ES-I3 (cell line): ENCODE measurements at regions not wholly inside any gene's neighbourhood (a gene's known extent, or its start where the extent isn't known, plus 50 kb on each side); places are given as distances from the start of the nearest gene placed in this dataset.

Experiments
- H3K36me3 ChIP-seq: 2 replicates; pipeline ENCODE4 v1.6.1; 2013; ENCODE audit warnings: mild to moderate bottlenecking, low read length, control low read depth, moderate library complexity; ENCODE audit not compliant: insufficient read depth
- H3K4me1 ChIP-seq: 2 replicates; pipeline ENCODE4 v1.6.1; 2013; ENCODE audit warnings: mild to moderate bottlenecking, control low read depth, low read length; ENCODE audit not compliant: insufficient read depth
- H3K9ac ChIP-seq: 2 replicates; pipeline ENCODE4 v1.6.1; 2013; ENCODE audit warnings: low read depth, mild to moderate bottlenecking, low read length, moderate library complexity
- H3K9me3 ChIP-seq: 2 replicates; pipeline ENCODE4 v1.6.1; 2013; ENCODE audit warnings: mild to moderate bottlenecking, low read length, moderate library complexity; ENCODE audit not compliant: control insufficient read depth, insufficient read depth

DNA sequence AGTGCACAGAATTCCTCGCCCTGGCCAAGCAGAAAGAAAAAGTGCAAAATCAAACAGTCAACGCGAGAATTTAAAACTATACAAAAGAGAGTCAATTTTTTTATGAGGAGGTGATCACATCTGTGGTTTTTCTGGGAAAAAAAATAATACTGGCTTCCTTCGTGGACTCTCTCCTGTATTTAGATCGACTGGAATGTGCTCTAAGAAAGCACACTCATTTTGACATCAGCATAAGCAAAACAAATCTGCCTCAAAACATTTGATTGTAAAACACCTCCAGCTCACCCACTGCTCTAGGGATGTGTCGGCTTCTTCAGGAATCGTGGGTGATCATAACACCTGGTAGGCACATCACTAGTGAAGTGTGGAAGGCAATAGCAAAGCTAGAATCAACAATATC is 417.4 kb upstream of the FAT1 start:
- Histone ChIP-seq H3K36me3 (no peaks in the 10 kb centered on the region), H3K4me1 (no peaks in the 10 kb centered on the region), H3K9me3 (no peaks in the 10 kb centered on the region), H3K9ac (no peak overlapping the region)

DNA sequence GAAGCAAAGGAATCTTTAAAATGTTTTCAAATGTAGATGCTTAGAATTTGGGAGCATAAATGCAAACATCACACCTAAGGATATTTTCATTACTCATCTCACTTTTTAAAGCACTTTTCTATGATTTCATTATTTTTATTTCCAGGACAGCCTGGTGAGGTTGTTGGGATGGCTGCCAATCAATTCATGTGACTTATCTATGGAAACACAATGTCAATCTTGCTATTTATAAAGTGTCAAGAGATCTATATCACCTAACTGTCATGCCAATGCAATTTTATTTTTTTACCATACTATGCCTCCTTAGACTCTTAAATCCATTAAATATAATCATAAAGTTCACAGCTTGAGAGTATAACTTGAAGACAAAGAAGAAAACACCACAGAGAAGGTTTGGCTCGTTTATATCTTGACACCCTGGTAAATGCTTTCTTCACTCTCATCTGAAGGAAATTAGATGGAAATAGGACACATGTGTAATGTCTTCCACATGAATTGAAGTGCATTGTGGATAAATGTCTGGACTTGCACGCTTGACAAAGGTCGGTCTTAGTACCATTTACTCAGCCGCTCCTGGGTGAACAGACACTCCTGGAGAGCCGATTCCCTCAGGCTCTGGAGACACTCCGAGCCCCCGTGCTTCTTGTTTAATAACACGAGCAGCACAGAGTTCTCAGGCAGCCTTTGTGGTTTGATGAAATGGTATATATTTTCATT is 425.7 kb upstream of the FAT1 start:
- Histone ChIP-seq H3K9ac (no peak overlapping the region), H3K9me3 (peaks cover 4% of the 10 kb centered on the region; the same call in 1 of the 2 replicates), H3K4me1 (no peaks in the 10 kb centered on the region), H3K36me3 (no peaks in the 10 kb centered on the region)

DNA sequence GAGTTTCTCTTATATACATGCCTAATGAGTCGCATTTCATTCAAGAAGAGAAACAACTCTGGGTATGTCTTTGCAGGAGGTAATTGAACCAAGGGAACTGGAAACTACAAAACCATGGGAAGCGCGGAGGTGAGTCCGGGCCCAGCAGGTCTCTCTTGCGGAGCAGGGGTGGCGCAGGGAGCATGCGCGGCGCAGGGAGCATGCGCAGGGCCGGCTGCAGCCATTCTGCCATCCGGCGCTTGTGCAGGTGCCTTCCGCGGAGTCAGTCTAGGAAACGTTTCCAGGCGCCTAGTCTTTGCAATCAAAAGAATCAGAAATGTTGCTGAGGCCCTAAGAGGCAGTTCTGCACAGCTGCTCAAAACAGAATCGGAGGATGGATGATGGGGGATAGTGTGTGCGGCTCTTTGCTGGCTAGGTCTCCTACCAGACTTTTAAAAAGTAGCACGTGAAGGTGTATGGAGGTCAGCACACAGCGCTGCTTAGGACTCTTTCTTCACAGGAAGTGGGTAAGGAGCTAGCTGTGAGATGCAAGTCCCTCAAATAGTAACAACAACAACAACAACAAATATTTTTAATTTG is 433.8 kb upstream of the FAT1 start:
- Histone ChIP-seq H3K36me3 (no peaks in the 10 kb centered on the region), H3K9ac (no peak overlapping the region), H3K4me1 (no peaks in the 10 kb centered on the region), H3K9me3 (0 out of 2 replicates have a peak, but pooled peaks cover 4% of the 10 kb centered on the region)

DNA sequence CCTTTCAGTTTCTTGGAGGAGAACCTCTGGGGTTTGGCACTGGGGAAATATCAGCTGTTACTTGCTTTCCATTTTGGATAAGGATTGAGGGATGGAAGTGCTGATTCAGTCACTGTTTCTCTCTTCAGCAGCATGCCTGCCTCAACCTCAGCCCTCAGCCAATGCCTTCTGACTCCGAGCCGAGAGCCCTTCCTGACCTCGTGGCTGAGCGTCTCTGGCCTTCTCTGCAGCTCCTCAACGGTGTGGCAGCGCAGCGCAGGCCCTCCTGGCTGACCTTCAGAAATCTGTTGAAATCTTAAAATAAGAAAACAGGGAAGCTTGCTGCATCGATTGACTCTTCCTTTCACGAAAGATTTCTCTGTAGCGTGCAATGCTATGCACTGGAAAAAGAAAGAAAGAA is 434.3 kb upstream of the FAT1 start:
- H3K9me3 ChIP-seq, result 0 out of 2 replicates have a peak, but pooled peaks cover 4% of the 10 kb centered on the region
- H3K9ac ChIP-seq, result no peak overlapping the region
- no peaks in the 10 kb centered on the region for H3K36me3 ChIP-seq
- no peaks in the 10 kb centered on the region for H3K4me1 ChIP-seq

DNA sequence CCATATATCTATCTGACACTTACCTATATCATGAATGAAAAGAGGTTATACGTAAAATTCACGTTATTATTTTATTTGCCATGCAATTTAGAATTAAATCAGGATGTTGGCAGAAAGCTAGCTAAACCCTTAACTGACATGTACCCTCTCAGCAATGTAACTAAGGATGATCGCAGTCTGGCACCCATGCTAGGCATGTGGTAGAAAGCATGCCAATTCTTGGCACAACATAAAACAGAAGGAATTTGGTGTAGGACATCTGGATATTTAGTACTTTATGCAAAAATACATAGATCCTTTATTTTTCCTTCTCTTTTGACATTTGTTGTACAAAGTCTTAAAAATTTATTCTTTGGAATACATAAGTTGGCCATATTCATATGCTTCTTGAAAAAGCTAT is 436.8 kb upstream of the FAT1 start:
- Histone ChIP-seq H3K9me3 (0 out of 2 replicates have a peak, but pooled peaks cover 4% of the 10 kb centered on the region), H3K36me3 (no peaks in the 10 kb centered on the region), H3K4me1 (no peaks in the 10 kb centered on the region), H3K9ac (no peak overlapping the region)

DNA sequence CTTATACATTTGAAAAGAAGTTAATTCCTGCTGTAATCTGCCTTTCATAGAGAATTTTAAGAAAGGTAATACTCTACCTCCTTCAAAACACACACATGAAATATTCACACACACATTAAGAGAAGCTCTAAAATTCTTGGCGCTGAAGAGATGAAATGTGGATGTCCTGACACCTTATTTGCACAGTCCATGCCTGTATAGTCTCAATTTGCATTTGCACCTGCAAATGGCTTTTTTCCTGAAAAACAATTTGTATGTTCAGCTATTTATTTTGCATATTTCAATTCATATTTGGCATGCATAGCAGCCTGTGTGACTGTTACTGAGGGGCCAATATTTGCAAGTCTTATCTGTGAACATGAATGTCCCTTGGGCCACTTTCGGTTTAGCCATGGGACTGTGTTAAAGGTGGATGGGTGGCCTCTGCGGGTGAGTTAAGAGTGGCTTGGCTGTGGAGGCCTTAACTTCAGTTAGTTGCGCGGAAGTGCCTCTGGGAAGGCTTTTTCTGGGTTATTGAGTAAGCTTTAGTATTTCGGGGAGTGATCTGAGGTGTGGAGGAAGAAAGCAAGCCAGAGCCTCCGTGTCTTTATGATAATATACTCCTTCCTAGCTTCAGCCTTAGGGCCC is 443.3 kb upstream of the FAT1 start:
- Histone ChIP-seq H3K9me3 (no peaks in the 10 kb centered on the region), H3K4me1 (no peaks in the 10 kb centered on the region; the same call in 1 of the 2 replicates)

DNA sequence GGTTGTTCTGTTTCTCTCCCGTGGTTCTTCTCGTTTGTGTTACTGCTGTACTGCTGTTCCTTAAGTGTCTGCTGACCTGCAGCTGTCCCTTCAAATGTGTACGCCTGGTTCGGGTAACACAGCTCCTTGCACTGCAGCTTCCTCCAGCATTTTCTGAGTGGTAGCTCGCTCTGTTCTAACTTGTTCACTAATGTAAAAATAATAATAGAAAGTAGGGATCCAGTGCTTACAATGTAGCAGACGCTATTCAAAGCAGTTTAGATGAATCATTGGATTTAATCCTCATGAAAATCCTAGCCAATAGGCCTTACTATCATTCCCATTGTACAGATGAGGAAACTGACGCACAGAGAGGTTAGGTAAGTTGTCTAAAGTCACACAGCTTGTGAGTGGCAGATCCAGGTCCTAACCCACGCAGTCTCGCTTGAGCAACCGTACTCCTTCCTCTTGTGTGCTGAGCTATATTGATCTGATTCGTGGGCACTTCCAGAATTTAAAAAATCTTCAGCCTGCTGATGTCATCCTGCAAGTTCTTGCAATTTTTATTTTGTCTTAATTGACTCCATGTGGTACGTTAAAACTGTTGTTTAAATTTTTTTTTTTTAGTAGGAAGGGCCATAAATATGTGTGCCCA is 448.2 kb upstream of the FAT1 start:
- Histone ChIP-seq H3K4me1 (no peaks in the 10 kb centered on the region; the same call in 1 of the 2 replicates), H3K9ac (no peak overlapping the region), H3K9me3 (no peaks in the 10 kb centered on the region), H3K36me3 (no peaks in the 10 kb centered on the region)

More for the DNA sequence above, 443.3 kb upstream of the FAT1 start:
- H3K9ac ChIP-seq, result no peak overlapping the region
- H3K36me3 ChIP-seq, result no peaks in the 10 kb centered on the region

DNA sequence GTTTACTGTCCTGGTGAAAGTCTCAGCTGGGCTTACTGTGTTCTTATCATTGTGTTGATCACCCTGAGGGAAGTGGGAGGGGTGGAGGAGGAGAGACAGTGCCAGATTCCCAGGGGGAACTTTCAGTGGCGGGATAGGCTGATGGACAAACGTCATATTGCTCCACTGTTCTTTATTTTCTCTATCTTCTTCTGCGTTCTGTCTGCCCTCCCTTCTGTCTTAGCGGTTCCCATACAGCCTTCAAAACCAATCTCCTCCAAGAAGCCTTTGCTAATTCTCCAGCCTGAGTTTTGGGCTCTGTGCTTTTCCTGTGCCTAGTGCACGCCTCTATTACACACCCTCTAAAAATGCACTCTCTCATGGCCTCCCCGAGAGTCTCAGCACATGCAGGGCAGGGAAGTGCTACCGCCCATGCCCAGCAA is 448.7 kb upstream of the FAT1 start:
- no peaks in the 10 kb centered on the region for H3K4me1 ChIP-seq
- H3K36me3 ChIP-seq, result no peaks in the 10 kb centered on the region
- no peaks in the 10 kb centered on the region for H3K9me3 ChIP-seq
- no peak overlapping the region for H3K9ac ChIP-seq

DNA sequence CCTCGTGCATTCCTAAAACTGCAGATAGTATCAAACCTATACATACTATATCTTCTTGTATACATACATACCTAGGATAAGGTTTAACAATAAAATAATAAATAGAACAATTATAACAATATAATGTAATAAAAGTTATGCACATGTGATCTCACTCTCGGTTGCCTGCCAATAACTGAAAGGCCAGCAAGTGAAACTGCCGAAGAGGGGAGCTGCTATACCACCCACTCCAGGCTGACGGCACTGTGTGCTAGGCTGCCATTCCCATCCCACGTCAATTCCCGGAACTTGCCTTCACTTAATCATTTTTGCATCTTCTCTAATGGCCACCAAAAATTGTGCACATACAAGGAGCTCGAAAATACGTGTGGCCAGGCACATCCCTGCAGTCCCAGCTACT is 451.1 kb upstream of the FAT1 start:
- H3K36me3 ChIP-seq, result no peaks in the 10 kb centered on the region
- H3K9me3 ChIP-seq, result no peaks in the 10 kb centered on the region
- no peaks in the 10 kb centered on the region for H3K4me1 ChIP-seq
- no peak overlapping the region for H3K9ac ChIP-seq

DNA sequence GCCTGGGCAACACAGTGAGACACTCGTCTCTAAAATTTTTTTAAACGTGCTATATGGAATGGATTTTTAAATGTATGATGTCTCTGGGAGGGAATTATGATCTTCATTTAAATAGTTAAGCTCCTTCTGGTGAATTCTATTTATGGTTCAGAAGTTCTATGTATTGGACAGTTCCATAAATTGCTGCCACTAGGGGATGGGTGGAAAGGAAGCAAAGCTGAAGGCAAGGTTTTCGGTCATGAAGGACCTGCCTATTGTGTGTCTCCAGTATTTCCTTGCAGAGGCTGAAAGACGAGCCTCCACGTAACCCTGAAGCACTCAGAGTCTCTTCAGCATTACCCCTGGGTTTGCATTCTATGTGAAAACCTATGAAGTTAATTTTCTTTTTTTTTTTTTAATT is 451.5 kb upstream of the FAT1 start:
- Histone ChIP-seq H3K36me3 (no peaks in the 10 kb centered on the region), H3K4me1 (no peaks in the 10 kb centered on the region), H3K9ac (no peak overlapping the region), H3K9me3 (no peaks in the 10 kb centered on the region)

DNA sequence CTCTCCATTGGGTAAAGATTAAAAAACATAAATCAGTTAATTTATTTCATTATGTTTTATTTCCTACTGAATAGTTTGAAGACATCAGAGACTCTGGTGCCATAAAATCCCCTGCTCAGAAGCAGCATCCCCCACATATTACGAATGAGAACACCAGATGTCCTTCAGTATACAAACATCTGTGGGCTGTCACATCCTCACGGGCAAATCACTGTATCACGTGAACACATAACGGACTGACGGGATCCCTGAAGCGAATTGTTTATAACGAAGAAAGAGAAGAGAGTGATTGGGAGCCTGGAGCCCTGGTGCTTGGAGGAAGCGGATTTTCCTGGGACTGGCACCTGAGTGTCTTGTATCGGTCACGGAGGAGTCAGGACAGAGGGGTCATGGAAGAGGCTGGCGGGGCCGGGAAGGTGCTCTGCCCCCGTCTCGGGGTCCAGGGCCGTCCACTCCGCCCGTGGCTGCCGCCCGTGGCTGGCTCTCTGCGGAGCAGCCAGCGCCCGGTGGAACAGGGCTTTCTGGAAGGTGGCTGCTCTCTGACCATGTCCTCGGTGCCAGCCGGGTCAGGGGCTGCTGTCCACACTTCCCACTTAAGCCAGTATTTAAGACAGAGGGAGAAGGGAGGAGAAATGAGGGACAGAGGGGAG is 452.7 kb upstream of the FAT1 start:
- no peak overlapping the region for H3K9ac ChIP-seq
- H3K36me3 ChIP-seq, result no peaks in the 10 kb centered on the region
- no peaks in the 10 kb centered on the region for H3K4me1 ChIP-seq
- no peaks in the 10 kb centered on the region for H3K9me3 ChIP-seq

DNA sequence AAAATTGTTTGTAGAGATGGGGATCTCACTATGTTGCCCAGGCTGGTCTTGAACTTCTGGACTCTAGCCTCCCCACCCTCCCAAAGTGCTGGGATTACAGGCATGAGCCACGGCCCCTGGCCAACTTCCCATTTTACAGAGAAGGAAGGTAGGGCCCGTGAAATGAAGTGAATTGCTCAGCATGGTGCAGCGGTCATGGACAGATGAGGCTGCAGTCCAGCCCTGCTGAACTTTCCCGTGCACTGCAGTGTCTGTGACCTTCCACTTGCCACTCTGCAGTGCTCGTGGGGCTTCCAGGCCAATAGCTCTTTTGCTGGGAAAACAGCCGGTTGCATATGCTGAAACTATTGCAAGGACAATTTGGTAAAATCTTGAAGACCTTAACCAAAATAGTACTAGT is 454.4 kb upstream of the FAT1 start:
- no peak overlapping the region for H3K9ac ChIP-seq
- no peaks in the 10 kb centered on the region for H3K9me3 ChIP-seq
- H3K4me1 ChIP-seq, result no peaks in the 10 kb centered on the region
- no peaks in the 10 kb centered on the region for H3K36me3 ChIP-seq

DNA sequence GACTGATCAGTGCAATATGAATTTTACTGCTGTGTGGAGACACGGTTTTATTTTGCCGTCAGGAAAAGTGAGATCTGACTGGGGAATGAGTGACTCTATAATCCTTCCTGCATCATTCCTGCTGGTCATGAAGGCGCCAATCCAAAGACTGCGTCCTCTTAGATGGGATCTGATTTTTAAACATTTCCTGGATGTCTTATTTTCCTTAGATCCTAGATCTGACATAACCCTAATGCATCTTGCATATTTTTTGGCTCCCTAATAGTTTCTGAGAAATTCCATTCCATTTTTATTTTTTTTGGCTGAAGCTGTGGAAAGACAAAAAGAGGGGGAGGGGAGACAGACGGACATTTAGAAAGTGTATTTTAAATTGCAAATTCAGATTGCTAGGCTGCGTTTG is 454.9 kb upstream of the FAT1 start:
- Histone ChIP-seq H3K9ac (no peak overlapping the region), H3K36me3 (no peaks in the 10 kb centered on the region), H3K9me3 (no peaks in the 10 kb centered on the region), H3K4me1 (no peaks in the 10 kb centered on the region)
